Ovary (tissue), 7 donors: ENCODE measurements at regions not wholly inside any gene's neighbourhood (a gene's known extent, or its start where the extent isn't known, plus 50 kb on each side); places are given as distances from the start of the nearest gene placed in this dataset.

Source experiments
- DNase-seq, 5 donors: peaks; one replicate each; pipeline ENCODE4 v3.0.0-alpha.2; 2019 to 2020
- H3K27ac ChIP-seq, 2 donors: fragments of 200-600 bp; one replicate each; pipeline versions ENCODE4 v1.5.1 to v1.8.0; 2019 to 2022
- H3K27me3 ChIP-seq: fragments of 200-600 bp; one replicate; pipeline ENCODE4 v1.8.0; 2022
- H3K36me3 ChIP-seq: fragments of 200-600 bp; sonication (generic); one replicate; pipeline ENCODE4 v1.5.1; 2019
- H3K4me1 ChIP-seq: one replicate; pipeline ENCODE4 v1.8.1; 2013; ENCODE audit warnings: mild to moderate bottlenecking, moderate library complexity; ENCODE audit not compliant: insufficient read depth
- H3K4me3 ChIP-seq: fragments of 200-600 bp; sonication (generic); one replicate; pipeline ENCODE4 v1.5.1; 2017
- H3K9me3 ChIP-seq, 2 donors: fragments of 200-600 bp in 1 of 2; sonication (generic) in 1 of 2; one replicate each; pipeline versions ENCODE4 v1.5.1 to v1.8.1; 2013 to 2019; ENCODE audit warnings: mild to moderate bottlenecking in 1 of 2, moderate library complexity in 1 of 2
- EP300 ChIP-seq: sonication (generic); formaldehyde crosslinking; IDR thresholded peaks from one replicate; pipeline ENCODE4 v1.6.1; 2017; ENCODE audit warnings: antibody characterized with exemption
- POLR2A ChIP-seq: fragments of 450-650 bp; IDR thresholded peaks from one replicate; pipeline ENCODE4 v1.6.1; 2017; ENCODE audit warnings: antibody characterized with exemption, mild to moderate bottlenecking, moderate library complexity
- WGBS, 3 donors: extraction: QIAGEN DNeasy Blood & Tissue Kit in 1 of 3; methylation state at CpG; one replicate each; pipeline versions ENCODE4 v1.1.5 to v1.1.7; 2013 to 2017; 5-methylcytosine and 5-hydroxymethylcytosine counted together
- intact Hi-C, 4 donors: fragments of 100-400 bp; cut with DNase I; formaldehyde crosslinking; loops; one replicate each; pipeline versions ENCODE4 v1.11.0 to v1.15.1; 2022 to 2023
- TF ChIP-seq, protein P1 (sequence below), 3 donors: fragments of 450-650 bp in 2 of 3; fragments of 200-600 bp in 1 of 3; IDR thresholded peaks; one replicate each; pipeline versions ENCODE4 v1.5.1 to v1.8.0; 2016 to 2022; ENCODE audit warnings: antibody characterized with exemption in 3 of 3, mild to moderate bottlenecking in 1 of 3
- donor health status: DM: no; HTN: no; CAD: no; lungs with moderate emphysema.
- donor health status: DM: no; HTN: no; CAD: no.
- donor health status: Bipolar disorder and iron deficiency.
- donor health status: DM: no; HTN: no; CAD: no.
- donor health status: DM: yes; HTN: yes; CAD: no.

DNA sequence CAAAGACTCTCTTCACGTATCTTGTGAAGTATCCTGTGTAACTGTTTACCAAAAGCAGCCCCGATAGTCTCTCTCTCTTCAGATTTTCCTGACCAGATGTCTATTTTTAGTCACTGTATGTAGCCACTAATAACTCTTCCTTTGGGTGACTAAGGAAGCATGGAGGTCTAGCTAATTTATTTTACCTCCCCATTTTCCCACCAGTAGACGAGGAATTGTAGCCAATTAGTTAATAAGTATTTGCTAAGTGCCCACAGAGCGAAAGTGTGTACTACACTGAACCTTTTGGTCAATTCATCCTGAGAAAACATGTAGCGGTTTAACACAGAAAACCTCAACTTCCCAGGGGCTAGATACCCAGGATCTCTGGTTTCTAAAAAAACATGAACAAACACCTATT is 180.6 kb downstream of the TBX18 start:
- Histone ChIP-seq H3K4me1 (no peaks in the 10 kb centered on the region), H3K27me3 (no peaks in the 10 kb centered on the region), H3K4me3 (no peak overlapping the region), H3K27ac (no peak overlapping the region), H3K9me3 (peaks cover 0 to 3% of the 10 kb centered on the region in 2 donors), H3K36me3 (no peaks in the 10 kb centered on the region)
- TF ChIP-seq EP300 (no peak), POLR2A (no peak)
- TF ChIP-seq, protein P1, sequence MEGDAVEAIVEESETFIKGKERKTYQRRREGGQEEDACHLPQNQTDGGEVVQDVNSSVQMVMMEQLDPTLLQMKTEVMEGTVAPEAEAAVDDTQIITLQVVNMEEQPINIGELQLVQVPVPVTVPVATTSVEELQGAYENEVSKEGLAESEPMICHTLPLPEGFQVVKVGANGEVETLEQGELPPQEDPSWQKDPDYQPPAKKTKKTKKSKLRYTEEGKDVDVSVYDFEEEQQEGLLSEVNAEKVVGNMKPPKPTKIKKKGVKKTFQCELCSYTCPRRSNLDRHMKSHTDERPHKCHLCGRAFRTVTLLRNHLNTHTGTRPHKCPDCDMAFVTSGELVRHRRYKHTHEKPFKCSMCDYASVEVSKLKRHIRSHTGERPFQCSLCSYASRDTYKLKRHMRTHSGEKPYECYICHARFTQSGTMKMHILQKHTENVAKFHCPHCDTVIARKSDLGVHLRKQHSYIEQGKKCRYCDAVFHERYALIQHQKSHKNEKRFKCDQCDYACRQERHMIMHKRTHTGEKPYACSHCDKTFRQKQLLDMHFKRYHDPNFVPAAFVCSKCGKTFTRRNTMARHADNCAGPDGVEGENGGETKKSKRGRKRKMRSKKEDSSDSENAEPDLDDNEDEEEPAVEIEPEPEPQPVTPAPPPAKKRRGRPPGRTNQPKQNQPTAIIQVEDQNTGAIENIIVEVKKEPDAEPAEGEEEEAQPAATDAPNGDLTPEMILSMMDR (IDR thresholded peaks at IDR 0.05), result no peak
- intact Hi-C loops, result no loop called here
- no peak for DNase-seq
- WGBS, 3 donors, result 40 to 50% (median 40%) methylated on average over 5 of the region's 5 CpGs

DNA sequence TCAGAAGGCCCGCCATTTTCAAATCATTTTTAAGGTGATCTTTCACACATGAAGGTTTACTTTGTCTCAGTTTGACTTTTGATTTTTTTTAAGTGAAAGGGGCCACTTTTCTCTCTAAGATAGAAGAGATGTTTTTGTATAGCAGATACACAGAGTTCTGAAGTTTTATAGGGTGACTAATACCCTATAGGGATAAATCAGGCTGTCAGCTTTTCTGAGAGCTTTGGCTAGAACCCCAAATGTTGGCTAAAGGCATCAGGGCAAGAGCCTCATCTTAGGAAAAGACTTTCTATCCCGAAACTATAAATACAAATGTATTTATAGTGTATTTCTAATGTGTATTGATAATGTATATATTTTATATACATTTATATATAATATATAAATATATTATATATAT is 181.4 kb downstream of the TBX18 start:
- no peak for TF ChIP-seq EP300
- TF ChIP-seq POLR2A, result no peak
- TF ChIP-seq, protein P1 (IDR thresholded peaks at IDR 0.05), result no peak
- Histone ChIP-seq H3K27me3 (no peaks in the 10 kb centered on the region), H3K9me3 (peaks cover 0 to 3% of the 10 kb centered on the region in 2 donors), H3K36me3 (no peaks in the 10 kb centered on the region), H3K4me1 (no peaks in the 10 kb centered on the region), H3K27ac (no peak overlapping the region), H3K4me3 (no peak overlapping the region)
- intact Hi-C loops, result no loop called here
- WGBS, 3 donors, result 71 to 75% (median 73%) methylated on average over 2 of the region's 2 CpGs
- DNase-seq, result no peak

DNA sequence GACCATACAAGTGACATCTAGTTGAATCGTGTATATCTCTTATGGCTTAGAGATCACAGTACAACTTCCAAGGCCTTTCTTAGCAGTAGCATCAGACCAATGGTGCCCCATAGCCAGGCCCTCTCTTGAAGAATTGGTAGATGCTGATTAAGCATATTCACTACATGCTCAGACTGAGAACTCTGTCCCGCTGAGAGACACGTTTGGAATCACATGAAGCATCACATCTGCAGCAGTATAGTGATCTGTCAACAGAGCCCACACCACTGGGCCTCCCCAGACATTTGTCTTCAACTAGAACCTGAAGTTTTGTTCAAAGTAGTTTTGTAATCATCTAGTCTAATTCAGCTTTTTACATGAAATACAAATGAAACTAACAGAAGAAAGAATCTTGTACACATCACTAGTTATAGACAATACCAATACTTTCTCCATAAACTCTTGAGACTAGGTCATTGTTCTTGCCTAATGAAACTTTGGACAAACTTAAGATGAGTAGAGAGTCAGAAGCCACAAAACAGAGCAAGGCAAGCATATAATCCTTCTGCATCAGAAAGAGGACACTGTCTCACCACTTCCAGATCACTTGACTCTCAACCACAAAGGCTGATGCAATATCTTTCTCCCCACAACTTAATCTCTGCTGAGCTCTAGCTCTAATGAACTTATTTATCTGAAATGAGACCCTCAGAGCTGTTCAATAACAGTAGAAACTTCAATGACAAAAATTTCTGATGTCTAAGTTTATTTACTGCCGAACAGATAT is 182.7 kb downstream of the TBX18 start:
- TF ChIP-seq, protein P1 (IDR thresholded peaks at IDR 0.05), result no peak
- TF ChIP-seq EP300 (no peak), POLR2A (no peak)
- WGBS, 3 donors, result 65 to 72% (median 68%) methylated on average over 4 of the region's 4 CpGs
- Histone ChIP-seq H3K4me3 (no peak overlapping the region), H3K36me3 (no peaks in the 10 kb centered on the region), H3K27me3 (no peaks in the 10 kb centered on the region), H3K27ac (no peak overlapping the region), H3K4me1 (no peaks in the 10 kb centered on the region), H3K9me3 (no peaks in the 10 kb centered on the region)
- intact Hi-C loops, result no loop called here
- DNase-seq, result no peak

DNA sequence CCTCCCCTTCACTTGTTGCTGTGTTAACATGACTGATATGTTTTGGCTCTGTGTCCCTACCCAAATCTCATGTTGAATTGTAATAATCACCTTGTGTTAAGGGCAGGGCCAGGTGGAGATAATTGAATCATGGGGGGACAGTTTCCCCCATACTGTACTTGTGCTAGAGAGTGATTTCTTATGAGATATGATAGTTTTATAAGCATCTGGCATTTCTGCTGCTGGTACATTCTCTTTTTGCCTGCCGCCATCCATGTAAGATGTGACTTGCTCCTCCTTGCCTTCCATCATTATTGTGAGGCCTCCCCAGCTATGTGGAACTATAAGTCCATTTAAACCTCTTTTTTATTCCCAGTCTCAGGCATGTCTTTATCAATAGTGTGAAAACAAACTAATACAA is 185.0 kb downstream of the TBX18 start:
- intact Hi-C loops, result no loop called here
- Histone ChIP-seq H3K9me3 (no peaks in the 10 kb centered on the region), H3K27ac (no peak overlapping the region), H3K4me3 (no peak overlapping the region), H3K36me3 (no peaks in the 10 kb centered on the region), H3K27me3 (no peaks in the 10 kb centered on the region), H3K4me1 (no peaks in the 10 kb centered on the region)
- 0 to 44% (median 0%) methylated on average over 1 of the region's 1 CpG for WGBS, 3 donors
- TF ChIP-seq, protein P1 (IDR thresholded peaks at IDR 0.05), result no peak
- TF ChIP-seq POLR2A (no peak), EP300 (no peak)
- no peak for DNase-seq
